ENCODE measurements at regions not wholly inside any gene's neighbourhood (a gene's known extent, or its start where the extent isn't known, plus 50 kb on each side); places are given as distances from the start of the nearest gene placed in this dataset.

DNA sequence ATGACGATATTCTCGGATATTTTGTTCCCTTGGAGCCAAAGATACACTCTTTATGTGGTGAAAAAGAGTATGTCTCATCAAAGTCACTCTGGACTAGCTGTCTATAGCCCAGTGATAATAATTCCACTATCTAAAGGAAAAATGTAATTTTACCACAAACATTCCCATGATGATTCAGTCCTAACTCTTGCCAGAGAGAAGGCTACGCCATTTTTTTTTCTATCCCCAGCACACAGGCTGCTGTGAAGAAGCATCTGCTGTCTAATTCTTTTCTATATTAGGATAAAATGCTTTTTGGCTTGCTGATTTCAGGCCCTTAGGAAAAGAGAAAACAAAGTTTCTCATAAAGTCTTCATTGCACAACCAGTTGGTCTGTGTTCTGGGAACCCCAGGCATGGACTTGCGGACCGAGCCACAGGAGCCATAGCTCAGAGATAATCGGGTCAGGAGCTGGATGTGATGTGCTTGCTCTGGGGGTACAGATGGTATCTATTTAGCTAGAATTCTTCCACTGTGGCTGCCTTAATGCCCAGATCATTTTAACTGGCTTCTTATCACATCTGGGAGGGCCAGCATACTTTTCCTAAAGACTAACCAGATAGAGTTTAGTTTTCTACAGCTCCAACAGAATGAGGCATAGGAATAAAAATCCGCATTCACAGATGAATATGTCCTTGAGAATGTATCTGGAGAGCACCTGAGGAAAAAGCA, 683.7 kb upstream of the ID4 start:
- no peaks in the 10 kb centered on the region for H3K36me3 Mint-ChIP-seq (ENCODE audit: low read depth)
- H3K4me1 Mint-ChIP-seq: no peaks in the 10 kb centered on the region
- H3K9me3 ChIP-seq (ENCODE audit: control insufficient read depth, low read length, poor library complexity, severe bottlenecking): no peaks in the 10 kb centered on the region
- H3K27ac Mint-ChIP-seq: no peak overlapping the region
- no peaks in the 10 kb centered on the region for H3K27me3 Mint-ChIP-seq
- no peak overlapping the region for H3K4me3 Mint-ChIP-seq
- no peak for DNase-seq
- ATAC-seq: no peak

DNA sequence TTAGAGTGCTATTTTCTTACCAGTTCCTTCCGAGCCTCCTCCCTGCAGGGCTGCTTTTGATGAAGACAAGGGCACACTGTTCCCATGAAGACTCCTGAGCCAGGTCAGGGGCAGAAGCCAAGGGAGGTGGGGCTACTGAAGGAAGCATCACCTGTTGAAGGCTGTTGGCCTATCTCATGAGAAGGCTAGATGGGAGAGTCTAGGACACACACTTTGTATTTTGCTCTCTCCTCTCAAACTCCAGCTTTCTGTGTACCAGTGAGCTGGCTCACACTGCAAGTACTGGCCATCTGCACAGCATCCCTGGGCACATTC, 683.2 kb upstream of the ID4 start:
- no peak overlapping the region for H3K27ac Mint-ChIP-seq
- H3K4me3 Mint-ChIP-seq: no peak overlapping the region
- no peaks in the 10 kb centered on the region for H3K36me3 Mint-ChIP-seq (ENCODE audit: low read depth)
- H3K9me3 ChIP-seq (ENCODE audit: control insufficient read depth, low read length, poor library complexity, severe bottlenecking): no peaks in the 10 kb centered on the region
- no peak for ATAC-seq
- no peaks in the 10 kb centered on the region for H3K27me3 Mint-ChIP-seq
- DNase-seq: no peak
- no peaks in the 10 kb centered on the region for H3K4me1 Mint-ChIP-seq

DNA sequence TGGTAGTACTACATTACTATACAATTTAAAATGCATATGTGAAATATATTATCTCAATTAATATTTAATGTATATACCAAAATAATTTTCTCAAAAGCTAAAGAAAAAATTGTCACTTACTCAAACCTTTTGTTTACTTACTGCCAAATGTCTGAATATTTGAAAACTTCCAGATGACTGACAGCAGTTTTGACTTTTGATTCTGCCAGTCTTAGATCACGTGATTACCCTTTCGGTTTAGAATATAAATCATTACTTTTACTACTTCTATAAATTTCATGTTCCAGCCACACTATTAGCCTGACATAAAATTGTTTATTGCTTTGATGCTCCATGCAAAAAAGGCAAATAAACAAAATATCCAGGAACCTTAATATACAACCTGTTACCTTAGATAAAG, 680.7 kb upstream of the ID4 start:
- H3K27me3 Mint-ChIP-seq: no peaks in the 10 kb centered on the region
- no peak for ATAC-seq
- H3K36me3 Mint-ChIP-seq (ENCODE audit: low read depth): no peaks in the 10 kb centered on the region
- no peak overlapping the region for H3K27ac Mint-ChIP-seq
- no peaks in the 10 kb centered on the region for H3K4me1 Mint-ChIP-seq
- H3K4me3 Mint-ChIP-seq: no peak overlapping the region
- no peak for DNase-seq
- H3K9me3 ChIP-seq (ENCODE audit: control insufficient read depth, low read length, poor library complexity, severe bottlenecking): no peaks in the 10 kb centered on the region

- Mint-ChIP-seq H3K27me3 (no peaks in the 10 kb centered on the region), H3K27ac (no peak overlapping the region), H3K4me1 (no peaks in the 10 kb centered on the region), H3K36me3 (ENCODE audit: low read depth) (no peaks in the 10 kb centered on the region), H3K4me3 (no peak overlapping the region)
- H3K9me3 ChIP-seq (ENCODE audit: control insufficient read depth, low read length, poor library complexity, severe bottlenecking): no peaks in the 10 kb centered on the region
- ATAC-seq (no peak), DNase-seq (no peak)
These were observed 679.7 kb upstream of the ID4 start for GRCh38 chr6:19157486-19157885.

- ATAC-seq (no peak), DNase-seq (no peak)
- Mint-ChIP-seq H3K36me3 (ENCODE audit: low read depth) (no peaks in the 10 kb centered on the region), H3K27me3 (no peaks in the 10 kb centered on the region), H3K4me3 (no peak overlapping the region), H3K27ac (no peak overlapping the region), H3K4me1 (no peaks in the 10 kb centered on the region)
- no peaks in the 10 kb centered on the region for H3K9me3 ChIP-seq (ENCODE audit: control insufficient read depth, low read length, poor library complexity, severe bottlenecking)
These were observed 678.6 kb upstream of the ID4 start for GRCh38 chr6:19158586-19158985.

- no peaks in the 10 kb centered on the region for H3K9me3 ChIP-seq (ENCODE audit: control insufficient read depth, low read length, poor library complexity, severe bottlenecking)
- H3K27me3 Mint-ChIP-seq: no peaks in the 10 kb centered on the region
- no peaks in the 10 kb centered on the region for H3K4me1 Mint-ChIP-seq
- no peak for ATAC-seq
- H3K36me3 Mint-ChIP-seq (ENCODE audit: low read depth): no peaks in the 10 kb centered on the region
- H3K27ac Mint-ChIP-seq: no peak overlapping the region
- DNase-seq: no peak
- H3K4me3 Mint-ChIP-seq: no peak overlapping the region
These were observed 678.1 kb upstream of the ID4 start for GRCh38 chr6:19159089-19159488.

- Mint-ChIP-seq H3K4me1 (no peaks in the 10 kb centered on the region), H3K27me3 (no peaks in the 10 kb centered on the region), H3K27ac (no peak overlapping the region), H3K36me3 (ENCODE audit: low read depth) (no peaks in the 10 kb centered on the region), H3K4me3 (no peak overlapping the region)
- no peaks in the 10 kb centered on the region for H3K9me3 ChIP-seq (ENCODE audit: control insufficient read depth, low read length, poor library complexity, severe bottlenecking)
- ATAC-seq (no peak), DNase-seq (no peak)
These were observed 677.6 kb upstream of the ID4 start for GRCh38 chr6:19159561-19159960.

DNA sequence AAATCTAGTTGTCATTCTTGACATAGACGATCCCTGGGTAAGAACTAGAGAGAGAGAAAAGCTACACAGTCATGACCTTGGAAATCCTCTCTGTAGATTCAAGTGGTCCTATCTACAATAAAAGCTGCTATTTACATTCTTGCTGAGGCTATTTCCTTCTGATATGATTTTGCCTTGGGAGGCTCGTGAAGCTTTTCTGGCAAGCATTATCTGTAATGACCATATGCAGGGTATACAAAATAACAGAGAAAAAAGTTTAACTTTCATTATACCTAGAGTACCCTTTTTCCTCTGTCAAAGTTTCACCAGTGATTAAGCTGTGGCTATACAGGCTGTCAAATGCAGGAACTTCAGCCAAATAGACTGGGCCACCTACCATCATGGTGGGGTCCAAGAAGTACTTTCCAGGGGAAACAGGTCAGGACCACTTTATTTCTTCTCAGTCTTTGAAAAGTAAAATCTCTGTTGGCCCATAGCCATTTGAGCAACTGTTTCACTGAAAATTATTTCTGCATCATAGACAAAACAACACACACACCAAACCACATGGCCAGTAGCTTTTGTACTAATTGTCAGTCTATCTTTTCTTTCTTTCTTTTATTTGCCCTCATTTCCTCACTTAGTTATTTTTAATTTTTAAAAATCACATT, 677.0 kb upstream of the ID4 start:
- Mint-ChIP-seq H3K27me3 (no peaks in the 10 kb centered on the region), H3K27ac (no peak overlapping the region), H3K4me3 (no peak overlapping the region), H3K36me3 (ENCODE audit: low read depth) (no peaks in the 10 kb centered on the region), H3K4me1 (no peaks in the 10 kb centered on the region)
- no peak for DNase-seq
- no peak for ATAC-seq
- no peaks in the 10 kb centered on the region for H3K9me3 ChIP-seq (ENCODE audit: control insufficient read depth, low read length, poor library complexity, severe bottlenecking)

DNA sequence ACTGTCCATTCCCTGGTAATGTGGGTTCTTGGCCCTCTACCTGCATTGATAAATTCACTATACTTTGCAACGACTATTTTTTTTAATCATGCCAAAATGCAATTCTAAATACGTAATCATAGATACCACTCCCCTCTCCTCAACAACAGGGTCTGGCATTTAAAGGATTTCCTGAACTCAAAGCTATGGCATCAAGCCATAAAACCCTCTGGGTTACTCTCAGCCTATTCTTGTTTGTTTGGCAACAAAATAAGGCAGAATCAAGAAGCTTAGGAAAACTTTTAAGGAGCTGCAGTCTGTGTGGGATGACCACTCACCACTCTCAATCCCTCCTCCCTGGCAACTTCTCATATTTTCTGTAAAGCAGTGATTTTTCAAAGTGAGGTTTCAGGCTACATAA, 669.9 kb upstream of the ID4 start:
- Mint-ChIP-seq H3K4me1 (no peaks in the 10 kb centered on the region), H3K27ac (no peak overlapping the region), H3K36me3 (ENCODE audit: low read depth) (no peaks in the 10 kb centered on the region), H3K4me3 (no peak overlapping the region), H3K27me3 (no peaks in the 10 kb centered on the region)
- H3K9me3 ChIP-seq (ENCODE audit: control insufficient read depth, low read length, poor library complexity, severe bottlenecking): no peaks in the 10 kb centered on the region
- ATAC-seq: no peak
- DNase-seq: no peak

DNA sequence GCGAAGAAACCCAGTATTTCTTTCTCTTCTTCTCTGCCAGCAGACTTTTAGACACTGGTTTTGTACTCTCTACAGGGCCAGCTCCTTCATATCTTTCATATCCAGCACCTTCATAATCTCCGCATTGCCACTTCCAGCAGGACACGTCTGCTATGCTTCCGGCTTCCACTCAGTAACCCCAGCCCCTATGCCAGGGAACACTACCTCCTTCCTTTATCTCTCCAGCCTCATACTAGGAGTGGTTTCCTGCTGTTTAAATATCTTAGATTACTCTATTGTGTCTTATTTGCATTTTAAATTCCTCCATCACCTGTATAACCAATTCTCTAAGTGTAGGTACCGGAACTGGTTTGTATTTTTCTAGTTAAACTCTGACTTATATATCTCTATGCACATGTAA, 667.8 kb upstream of the ID4 start:
- ATAC-seq (no peak), DNase-seq (no peak)
- H3K9me3 ChIP-seq (ENCODE audit: control insufficient read depth, low read length, poor library complexity, severe bottlenecking): no peaks in the 10 kb centered on the region
- Mint-ChIP-seq H3K27ac (no peak overlapping the region), H3K4me1 (no peaks in the 10 kb centered on the region), H3K4me3 (no peak overlapping the region), H3K27me3 (no peaks in the 10 kb centered on the region), H3K36me3 (ENCODE audit: low read depth) (no peaks in the 10 kb centered on the region)

DNA sequence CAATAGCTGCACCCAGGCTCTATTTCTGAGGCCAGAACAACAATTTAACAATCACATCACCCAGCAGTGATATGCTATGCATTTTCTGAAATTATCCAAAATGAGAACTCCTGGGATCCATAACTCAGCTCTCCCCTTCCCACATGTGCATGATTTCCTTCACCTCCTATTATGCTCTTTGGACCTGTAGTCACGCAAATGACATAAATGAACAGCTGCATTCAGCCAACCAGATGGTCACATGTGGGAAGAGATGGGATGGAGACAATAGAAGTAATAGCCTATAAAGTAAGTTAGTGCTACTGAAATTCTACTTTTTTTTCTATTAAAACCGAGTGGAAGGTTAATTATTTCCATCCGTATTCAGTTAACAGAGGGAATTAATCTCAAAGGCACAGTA, 662.1 kb upstream of the ID4 start:
- no peaks in the 10 kb centered on the region for H3K4me1 Mint-ChIP-seq

DNA sequence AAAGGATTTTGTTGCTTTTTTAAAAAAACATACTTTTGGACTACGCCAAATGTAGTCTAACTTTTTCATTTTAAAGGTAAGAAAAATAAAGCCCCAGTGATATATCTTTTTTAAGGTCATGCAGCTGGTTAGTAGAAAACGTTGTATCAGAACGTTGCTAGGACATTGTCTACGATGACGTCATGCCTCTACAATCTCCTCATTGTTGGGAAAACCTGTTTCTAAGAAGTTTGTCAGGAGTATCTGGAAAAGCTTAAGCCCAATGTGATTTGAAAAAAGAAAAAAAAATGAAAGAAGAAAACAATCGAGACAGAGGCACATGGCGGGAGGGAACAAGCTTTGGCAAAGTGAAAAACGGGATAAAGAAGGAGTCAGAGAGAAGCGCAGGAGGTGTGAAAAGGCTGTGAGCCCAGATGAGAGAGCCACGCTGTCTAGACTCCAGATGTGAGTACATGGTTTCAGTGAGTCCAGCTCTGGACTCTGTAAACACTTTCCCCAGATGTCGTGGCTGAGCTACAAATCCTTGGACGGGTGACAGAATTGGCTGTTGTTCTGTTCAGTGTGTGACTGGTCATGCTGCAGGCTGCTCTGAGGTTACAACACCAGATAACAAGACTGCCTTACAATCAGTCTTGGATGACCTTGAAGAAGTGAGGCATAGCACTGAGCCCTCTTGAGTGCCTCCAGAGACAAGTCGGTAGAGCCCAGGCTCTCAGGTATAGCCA, 656.7 kb upstream of the ID4 start:
- no peaks in the 10 kb centered on the region for H3K36me3 Mint-ChIP-seq (ENCODE audit: low read depth)

More for the DNA sequence above, 662.1 kb upstream of the ID4 start:
- Mint-ChIP-seq H3K27me3 (no peaks in the 10 kb centered on the region), H3K4me3 (no peak overlapping the region), H3K36me3 (ENCODE audit: low read depth) (no peaks in the 10 kb centered on the region), H3K27ac (no peak overlapping the region)
- DNase-seq (no peak), ATAC-seq (no peak)
- no peaks in the 10 kb centered on the region for H3K9me3 ChIP-seq (ENCODE audit: control insufficient read depth, low read length, poor library complexity, severe bottlenecking)

DNA sequence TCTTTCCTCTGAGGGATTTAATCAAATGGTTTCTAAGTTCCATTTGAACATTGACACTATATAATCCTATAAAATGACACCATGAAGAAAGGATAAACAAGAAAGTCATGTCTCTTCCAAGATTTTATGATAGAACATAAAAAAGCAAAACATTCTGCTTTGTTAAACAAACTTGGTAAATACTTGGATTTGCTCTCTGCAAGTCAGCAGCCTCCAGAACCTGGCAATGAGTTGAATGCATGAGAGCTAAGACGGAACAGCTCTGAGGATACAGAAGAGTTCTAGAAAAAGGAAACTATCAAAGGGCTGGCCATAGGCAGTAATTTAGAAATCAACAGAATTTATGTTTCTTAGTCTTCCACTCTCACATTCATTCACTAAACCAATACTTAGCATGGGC, 656.0 kb upstream of the ID4 start:
- Mint-ChIP-seq H3K4me3 (no peak overlapping the region), H3K27ac (no peak overlapping the region), H3K4me1 (no peaks in the 10 kb centered on the region), H3K27me3 (no peaks in the 10 kb centered on the region), H3K36me3 (ENCODE audit: low read depth) (no peaks in the 10 kb centered on the region)
- DNase-seq (no peak), ATAC-seq (no peak)
- no peaks in the 10 kb centered on the region for H3K9me3 ChIP-seq (ENCODE audit: control insufficient read depth, low read length, poor library complexity, severe bottlenecking)

More for the DNA sequence above, 656.7 kb upstream of the ID4 start:
- H3K27me3 Mint-ChIP-seq: no peaks in the 10 kb centered on the region
- no peak overlapping the region for H3K4me3 Mint-ChIP-seq
- no peaks in the 10 kb centered on the region for H3K4me1 Mint-ChIP-seq
- H3K9me3 ChIP-seq (ENCODE audit: control insufficient read depth, low read length, poor library complexity, severe bottlenecking): no peaks in the 10 kb centered on the region
- ATAC-seq: no peak
- DNase-seq: no peak
- no peak overlapping the region for H3K27ac Mint-ChIP-seq

DNA sequence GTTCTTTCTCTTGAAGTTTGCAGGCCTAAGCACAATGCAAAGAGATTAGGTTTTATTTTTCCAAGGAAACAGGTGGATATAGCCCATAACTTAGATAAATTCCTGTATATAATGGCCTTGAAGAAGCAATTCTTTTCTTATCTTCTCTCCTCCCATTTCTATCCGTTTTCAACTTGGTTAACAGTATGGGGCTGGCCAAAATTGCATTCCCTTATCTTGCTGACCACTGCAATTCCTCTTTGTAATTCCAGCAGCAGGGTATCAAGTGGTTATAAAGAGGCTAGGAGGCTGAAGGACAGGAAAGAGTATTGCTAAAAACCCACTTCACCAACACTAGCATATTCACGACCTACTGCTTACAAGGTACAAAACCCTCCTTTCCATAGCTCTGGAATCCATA, 643.5 kb upstream of the ID4 start:
- no peak for DNase-seq
- no peaks in the 10 kb centered on the region for H3K36me3 Mint-ChIP-seq (ENCODE audit: low read depth)
- ATAC-seq: no peak
- H3K27me3 Mint-ChIP-seq: no peaks in the 10 kb centered on the region
- H3K4me1 Mint-ChIP-seq: no peaks in the 10 kb centered on the region
- H3K27ac Mint-ChIP-seq: no peak overlapping the region
- H3K9me3 ChIP-seq (ENCODE audit: control insufficient read depth, low read length, poor library complexity, severe bottlenecking): no peaks in the 10 kb centered on the region
- no peak overlapping the region for H3K4me3 Mint-ChIP-seq
